NCI-H526 treated with DMSO at 0.1 percent for 48 hours (cell line): ENCODE measurements at regions not wholly inside any gene's neighbourhood (a gene's known extent, or its start where the extent isn't known, plus 50 kb on each side); places are given as distances from the start of the nearest gene placed in this dataset.
A peak's percentile ranks its signal among the peaks of the same experiment; 100 is the strongest.

Experiments
- DNase-seq: peaks from one replicate; lab custom pipeline; 2025; lab: John Stamatoyannopoulos, UW

DNA sequence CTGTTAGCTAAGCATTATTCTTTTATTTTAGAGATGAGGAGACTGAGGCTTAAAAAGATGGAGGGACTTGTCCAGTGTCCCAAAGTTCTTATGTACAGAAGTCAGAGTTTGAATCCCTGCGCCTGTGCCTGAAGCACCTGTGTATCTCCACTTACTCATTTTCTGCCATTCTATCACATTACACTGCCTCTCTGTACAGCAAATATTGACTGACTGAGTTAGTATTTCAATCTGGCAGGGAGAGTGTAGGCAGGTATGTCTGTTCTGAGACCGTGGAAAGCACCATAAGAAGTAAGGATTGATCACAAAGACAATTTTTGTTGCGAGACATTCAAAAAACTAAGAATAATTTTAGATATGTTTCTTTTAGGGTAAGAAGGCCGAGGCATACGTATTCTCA lies 162.7 kb downstream of the KITLG start:
- no peak for DNase-seq

DNA sequence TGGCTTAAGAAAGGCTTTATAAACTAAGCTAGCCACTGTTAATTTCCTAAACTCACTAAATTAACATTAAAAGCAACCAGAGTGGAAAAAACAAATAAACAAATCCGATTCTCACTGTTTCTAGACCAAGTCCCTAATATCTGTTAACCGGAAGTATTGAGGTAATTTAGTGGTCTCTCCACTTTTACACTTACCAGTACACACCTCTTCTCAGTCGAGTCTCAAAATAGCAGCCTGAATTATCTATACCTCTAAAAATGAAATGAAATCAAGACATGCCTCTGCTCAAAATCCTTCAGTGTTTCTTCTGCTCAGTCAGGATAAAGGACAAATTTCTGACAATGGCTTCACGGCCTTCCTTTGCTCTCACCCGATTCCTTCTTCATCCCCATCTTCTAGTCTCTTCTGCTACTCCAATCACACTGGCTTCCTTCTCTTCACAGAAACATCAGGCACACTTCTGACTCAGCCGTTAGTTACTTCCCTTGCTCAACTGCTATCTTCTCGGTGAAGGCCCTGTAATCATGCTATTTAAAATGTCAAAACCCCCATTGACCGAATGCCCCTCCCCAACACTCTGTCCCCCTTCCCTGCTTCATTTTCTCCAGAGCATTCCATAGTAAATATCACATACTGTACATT lies 161.3 kb downstream of the KITLG start:
- no peak for DNase-seq

DNA sequence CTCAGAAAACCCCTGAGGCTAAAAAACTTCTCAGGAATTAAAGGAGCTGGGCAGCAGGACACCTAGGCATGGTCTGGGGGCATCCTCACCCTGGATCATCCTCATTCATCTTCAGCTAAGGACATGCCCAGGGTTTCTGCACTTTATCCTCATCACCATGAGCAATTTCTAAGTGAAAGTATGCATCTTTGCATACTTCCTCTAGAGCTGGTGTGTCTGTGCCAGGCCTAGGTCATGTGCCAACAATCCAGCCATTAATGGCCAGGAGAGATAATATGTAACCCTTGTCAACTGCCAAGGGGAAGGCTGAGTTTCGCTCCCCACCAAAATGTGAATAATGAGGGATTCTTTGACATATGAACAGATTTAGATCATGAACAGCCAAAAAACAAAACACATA lies 160.5 kb downstream of the KITLG start:
- no peak for DNase-seq

DNA sequence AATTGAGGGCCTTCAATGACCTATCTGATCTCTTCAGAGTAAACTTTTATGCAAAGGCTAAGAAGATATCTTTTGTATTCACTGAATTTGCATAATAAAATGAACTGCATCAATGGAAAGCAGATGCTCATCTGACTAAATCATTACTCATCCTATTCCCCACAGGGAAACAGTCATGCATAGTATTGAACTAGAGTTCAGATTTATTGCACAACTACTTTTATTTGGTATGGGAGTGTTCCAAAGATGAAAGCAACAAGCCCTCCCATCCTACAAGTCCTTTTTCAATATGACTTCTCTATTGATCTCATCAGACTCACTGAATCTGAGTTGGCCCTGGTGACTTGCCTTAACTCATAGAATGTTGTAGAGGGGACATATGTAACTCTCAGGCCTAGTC lies 159.8 kb downstream of the KITLG start:
- peak; percentile 71 for DNase-seq

DNA sequence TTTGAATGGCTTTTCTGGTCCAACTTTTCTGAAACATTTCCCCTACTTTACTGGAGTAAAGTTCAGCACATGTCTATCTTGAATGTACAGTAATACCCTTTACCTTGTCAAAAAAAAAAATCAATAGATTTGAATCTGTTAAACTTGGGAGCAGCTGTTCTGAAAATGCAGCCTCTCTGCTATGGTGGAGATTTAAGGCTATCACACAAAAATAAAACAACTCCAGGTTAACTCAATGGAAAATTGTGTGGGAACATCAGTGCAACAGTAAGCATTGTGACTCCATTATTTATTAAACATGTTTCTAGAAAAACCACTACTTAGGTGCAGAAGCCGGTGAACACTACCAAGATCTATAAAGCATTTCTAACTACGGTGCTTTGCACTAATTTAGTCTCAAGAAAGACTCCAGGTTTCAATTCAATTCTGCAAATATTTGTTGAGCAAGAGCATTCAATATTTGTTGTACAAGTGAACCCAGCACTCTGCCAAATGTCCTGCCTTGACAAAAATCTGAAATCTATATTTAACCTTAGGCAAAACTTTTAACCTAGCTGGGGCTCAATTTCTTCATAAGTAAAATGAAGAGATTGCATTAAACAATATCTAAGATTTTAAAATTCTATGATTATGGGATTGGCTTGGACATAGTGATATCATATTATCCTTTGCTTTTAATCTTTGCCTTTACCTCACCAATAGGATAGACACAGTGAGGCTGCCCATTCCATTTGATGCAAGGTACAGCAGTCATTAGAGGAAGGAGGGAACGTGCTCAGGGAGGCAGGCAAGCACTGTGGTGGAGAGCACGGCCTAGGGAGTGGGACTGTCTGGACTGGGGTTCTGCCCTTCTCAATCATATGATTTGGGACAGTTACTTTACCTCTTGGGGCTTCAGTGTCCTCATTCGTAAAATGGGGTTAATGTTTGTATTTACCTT lies 155.2 kb downstream of the KITLG start:
- DNase-seq = no peak

DNA sequence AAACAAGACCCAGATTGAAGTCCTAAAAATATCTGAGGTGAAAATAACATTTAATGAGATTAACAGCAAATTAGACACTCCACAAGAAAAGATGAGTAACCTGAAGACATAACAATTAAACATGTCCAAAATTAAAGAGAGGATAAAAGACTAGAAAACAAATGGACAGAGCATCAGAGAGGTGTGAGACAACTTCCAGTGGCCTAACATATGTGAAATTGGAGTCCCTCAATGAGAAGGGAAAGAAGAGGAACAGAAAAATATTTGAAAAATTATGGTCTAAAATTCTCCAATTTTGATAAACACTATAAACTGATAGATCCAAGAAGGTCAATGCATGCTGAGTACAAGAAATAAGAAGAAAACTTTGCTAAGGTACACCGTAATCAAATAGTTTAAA lies 151.9 kb downstream of the KITLG start:
- DNase-seq = no peak

DNA sequence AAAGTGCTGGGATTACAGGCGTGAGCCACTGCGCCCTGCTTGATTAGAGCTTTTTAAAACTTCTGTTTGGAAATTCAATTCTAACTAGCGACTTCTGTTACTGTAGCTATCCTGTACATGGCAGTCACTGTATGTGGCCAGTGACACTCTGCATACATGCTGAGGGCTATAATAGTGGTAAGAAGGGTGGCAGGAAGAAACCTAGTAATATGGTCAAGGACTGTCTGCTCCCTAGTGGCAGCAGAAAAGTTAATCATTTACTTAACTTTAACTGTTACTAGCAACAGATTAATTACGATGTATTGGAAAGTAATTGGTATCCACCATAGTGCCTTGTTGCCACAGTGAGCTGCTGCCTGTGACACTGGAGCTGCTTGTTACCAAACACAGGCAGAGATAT lies 149.0 kb downstream of the KITLG start:
- DNase-seq = no peak

DNA sequence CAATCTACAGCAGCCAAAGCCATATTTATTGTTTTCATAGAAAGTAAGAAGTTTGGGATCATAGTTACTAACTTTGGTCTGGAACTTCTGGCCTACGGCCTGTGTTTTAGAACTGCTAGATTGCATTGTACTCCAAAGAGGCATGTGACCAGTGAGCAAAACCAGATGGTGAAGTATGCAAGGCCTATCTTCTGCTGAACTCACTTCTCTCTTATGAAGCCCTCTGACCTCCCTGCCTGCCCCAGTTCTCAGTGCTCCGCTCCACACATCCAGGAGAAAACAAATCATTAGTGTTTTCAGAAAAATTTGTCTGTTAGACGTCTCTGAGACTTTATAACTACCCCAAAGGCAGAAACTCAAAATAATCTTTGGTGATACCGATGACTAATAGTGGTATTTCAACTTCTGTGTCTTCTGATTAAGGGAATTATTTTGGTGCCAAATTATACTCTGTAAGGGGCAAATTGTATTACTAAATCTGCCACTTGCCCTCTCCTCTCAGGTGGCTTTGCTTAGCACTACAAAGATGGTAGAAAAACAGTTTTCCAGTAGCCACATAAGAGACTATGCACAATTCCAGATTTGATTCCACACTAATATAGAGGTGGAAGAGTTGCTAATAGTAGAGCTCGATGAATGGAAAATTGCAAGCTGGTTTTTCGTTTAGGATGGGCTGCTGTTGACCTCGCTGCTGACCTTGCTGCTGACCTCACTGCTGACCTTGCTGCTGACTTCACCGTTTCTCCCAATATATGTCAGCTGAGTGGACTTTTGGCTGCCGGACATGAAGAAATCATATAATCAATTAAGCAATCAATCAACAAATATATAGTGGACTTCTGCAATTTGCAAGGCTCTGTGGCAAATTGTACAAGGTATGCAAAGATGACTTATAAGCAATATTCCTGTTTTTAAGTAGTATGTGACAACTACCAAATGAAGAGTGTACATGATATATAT lies 147.5 kb downstream of the KITLG start:
- no peak for DNase-seq

DNA sequence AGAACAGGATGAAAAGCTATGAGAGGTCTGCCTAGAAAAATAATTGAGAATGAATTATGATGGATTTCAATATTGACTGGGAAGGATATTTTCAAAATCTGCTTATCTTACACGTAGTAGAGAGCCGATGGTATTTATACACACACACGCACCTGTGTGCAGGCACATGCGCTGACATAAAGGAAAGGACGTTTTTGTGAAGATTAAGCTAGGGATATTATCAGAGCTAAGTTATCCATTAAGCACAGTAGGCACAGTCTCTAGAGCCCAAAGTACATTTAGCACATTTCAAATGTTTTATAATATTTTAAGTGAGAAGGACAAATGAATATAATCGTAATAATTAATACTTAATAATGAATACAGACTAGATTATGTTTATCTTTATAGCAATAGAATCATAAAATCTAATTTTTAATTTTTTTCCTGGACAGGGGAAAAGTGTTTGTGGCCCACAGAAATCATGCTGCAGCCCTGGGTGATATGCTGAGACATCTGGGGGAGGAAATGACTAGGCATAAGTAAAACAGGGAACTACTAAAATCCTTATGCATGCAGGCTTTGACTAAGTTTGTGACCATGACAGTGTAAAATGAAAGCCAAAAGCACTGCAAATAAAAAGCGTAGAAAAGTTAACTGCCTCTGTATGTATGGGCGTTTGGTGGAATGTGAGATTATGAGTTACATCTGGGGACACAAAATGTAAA lies 146.1 kb downstream of the KITLG start:
- no peak for DNase-seq

DNA sequence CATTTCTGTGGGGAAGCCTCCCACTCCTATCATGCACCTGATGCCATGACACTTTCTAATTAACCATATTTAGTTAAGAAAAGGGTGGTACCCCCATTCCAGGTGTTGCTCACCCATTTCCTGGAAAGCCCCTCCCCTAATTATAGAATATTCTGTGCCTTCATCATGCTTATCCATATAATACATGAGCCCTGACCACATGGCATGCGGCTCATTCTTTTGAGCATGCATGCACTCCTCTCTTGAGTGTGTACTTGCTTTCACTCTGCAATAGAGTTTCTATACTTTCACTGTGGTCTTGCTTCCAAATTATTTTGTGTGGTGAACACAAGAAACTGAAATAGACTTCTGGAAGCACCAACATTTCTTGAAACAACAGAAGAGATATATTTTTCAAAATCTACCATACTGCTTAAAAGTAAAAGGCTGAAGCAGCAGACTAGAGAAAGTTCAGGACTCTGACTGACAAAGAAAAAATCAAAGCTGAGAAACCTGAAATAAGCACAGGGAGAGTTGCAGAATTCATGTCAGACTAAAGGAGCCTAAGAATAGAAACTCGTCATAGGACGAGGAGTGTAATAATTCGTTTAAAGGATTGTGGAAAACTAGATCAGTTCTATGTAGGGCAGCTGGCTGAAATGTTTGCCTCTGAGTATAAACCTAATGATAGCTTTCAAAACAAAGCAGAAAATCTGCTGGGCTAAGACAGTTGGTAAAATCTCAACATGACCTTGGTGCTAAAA lies 144.8 kb downstream of the KITLG start:
- no peak for DNase-seq

DNA sequence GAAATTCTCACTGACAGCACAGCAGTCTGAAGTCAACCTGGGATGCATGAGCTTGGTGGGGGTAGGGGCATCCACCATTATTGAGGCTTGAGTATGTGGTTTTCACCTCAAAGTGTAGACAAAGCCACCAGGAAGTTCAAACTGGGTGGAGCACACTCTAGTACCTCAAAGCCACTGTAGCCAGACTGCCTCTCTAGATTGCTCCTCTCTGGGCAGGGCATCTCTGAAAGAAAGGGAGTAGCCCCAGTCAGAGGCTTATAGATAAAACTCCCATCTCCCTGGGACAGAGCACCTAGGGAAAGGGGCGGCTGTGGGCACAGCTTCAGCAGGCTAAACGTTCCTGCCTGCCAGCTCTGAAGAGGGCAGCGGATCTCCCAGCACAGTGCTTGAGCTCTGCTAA lies 143.0 kb downstream of the KITLG start:
- DNase-seq = no peak
